OCI-M1 (cell line): ENCODE measurements at regions not wholly inside any gene's neighbourhood (a gene's known extent, or its start where the extent isn't known, plus 50 kb on each side); places are given as distances from the start of the nearest gene placed in this dataset.
A peak's percentile ranks its signal among the peaks of the same experiment; 100 is the strongest.

ENCODE experiments used
- DNase-seq: peaks from one replicate; lab custom pipeline; 2025; lab: John Stamatoyannopoulos, UW

DNA sequence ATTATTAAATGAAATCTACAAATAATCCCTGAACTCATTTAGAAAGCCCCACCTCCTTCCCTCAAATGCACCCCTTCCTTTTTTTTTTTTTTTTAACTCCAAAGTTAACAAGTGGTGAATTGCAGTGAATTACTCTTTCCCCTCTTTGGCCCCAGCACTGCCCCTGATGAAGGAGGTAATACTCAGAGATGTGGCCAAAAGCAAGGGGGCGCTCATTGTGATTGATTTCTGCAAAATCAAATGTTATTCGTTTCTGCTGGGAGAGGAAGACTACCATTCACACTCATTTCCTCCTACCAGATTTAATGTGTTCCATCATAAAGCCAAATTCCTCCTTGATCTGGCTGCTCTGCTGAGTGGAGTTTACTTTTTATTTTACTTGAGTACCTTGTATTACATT lies 259.4 kb downstream of the GPD2 start:
- DNase-seq: no peak

DNA sequence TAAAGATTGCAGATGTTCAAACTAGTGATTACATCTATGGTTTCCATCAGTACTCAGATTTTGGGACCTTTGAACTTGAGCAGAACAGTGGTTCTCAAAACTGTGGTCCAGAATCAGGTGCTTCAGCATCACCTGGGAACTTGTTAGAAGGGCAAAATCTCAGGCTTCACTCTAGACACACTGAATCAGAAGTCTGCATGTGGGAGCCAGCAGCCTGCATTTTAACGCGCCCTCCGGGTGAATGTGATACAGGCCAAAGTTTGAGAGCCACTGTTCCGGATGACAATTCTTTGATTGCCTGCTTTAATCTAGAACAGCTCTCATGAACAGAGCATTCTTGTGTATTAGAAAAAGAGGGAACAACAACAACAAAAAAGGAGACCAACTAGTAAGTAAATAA lies 261.7 kb downstream of the GPD2 start:
- DNase-seq: no peak

DNA sequence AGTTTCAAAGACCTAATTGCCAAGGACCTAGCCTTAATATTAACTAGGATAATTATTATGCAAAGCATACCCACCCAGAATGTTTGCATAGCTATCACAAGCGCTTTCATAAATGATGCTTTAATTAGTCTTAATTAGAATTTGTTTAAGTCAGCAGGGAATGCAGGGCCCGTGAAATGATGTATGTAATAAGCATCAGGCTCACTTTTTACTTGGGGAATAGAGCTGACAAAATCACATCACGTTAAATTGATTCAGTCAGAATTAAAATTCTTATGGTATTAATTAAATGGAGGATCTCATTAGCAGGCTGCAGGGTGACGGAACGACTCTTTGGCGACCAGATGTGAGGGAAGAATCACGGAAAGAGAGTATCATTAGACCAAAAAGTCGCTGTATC lies 264.5 kb downstream of the GPD2 start:
- DNase-seq: no peak

DNA sequence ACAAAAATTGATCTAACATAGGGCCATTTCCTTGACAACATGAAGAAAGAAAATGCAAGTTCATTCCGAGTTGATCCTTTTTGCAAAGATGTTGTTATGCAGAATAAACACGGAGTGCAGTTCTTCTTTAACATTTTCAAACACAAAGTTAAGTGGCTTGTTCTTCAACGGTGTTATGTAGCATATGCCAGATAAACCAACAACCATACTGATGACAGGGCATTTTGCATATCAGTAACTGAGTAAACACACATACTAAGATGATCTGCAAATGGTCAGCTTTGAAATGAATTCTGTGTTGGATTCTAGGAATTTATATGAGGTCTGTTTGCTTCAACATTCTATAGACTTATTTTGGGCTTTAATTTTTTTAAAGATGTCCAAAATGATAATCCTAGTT lies 266.4 kb downstream of the GPD2 start:
- DNase-seq: peak; percentile 92

DNA sequence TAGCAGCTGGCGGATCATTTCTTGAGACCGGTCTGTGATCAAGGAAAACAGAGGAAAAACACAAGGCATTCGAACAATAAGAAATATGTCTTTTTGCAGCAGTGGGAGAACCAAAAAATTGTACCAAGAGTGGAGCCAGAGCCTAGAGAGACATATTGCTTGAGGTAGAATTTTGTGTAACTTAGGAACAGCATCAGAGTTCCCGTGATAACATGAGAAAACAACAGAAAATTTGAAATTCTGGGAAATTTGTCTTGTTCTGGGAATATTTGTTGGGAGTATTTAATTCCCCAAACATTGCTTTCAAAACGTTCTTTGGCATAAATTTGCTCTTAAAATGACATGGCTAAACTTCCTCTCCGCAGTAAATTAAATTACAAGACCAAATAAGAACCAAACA lies 267.5 kb downstream of the GPD2 start:
- no peak for DNase-seq

DNA sequence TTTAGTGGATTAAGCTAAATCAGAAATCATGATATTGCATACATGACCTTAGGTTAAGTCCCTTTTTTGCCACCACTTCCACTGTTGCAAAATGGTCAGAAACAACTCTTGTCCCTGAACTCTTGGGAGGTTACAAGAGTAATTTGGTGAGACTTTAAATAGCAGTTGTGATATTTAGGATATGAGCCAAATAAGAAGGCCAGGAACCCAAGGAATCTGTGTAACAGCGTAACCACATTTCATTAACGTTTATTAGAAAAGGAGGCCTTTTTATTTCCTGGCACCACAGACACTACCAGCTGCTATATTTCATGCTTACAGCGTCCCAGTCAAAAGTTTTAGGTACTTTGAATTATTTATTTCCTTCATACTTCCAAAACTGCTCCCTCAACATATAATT lies 268.0 kb downstream of the GPD2 start:
- no peak for DNase-seq

DNA sequence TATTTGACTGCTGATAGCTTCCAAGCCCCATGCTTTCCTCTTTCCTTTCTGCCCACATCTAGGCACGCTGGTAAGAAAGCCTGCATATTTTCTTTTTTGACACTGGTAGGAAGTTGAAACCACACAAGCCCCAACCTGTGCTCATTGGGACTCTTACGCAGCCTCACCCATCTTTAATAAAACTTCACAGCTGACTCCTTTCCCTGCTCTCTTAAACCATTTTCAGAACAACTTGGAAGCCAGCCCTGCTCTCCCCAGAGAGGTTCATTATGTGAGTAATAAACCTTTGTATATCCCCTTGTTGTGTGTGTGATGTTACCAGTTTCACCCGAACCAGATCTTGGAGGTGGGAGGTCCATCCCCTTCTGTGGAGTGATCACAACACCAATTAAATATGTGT lies 268.4 kb downstream of the GPD2 start:
- DNase-seq: no peak

DNA sequence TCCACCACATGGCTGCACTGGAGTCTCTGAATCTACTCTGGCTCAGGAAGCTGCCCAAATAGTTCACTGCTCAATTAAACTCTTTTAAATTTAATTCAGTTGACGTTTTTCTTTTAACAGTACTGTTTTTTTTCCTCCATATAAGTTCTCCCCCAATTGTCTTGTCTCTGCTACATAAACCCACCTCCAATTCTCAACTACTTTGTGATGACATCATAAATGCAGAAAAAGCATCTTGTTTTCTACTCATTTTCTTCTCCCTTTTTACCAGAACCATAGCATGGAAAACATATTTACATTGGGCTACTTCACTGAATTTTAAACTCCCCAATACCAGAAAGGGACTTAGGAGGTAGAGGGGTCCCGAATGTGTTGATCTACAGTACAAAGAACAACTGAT lies 270.4 kb downstream of the GPD2 start:
- no peak for DNase-seq

DNA sequence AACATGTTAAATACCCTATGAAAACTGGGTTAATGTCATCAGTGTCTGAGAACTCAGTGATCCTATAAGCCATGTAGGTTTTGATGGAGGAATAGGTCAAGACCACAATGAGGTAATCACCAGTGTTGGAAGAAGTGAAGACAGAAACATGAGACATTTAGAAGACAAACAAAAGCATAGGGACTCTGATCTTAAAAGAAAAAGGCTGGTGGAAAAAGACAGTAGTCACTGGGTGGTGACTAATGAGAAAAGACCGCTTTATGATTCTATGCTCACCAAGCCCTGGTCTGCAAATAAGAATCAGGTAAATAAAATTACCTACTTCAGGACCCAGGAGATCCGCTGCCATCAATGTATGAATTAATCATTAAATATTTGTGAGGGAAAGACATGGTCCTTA lies 271.9 kb downstream of the GPD2 start:
- DNase-seq: peak; percentile 17

DNA sequence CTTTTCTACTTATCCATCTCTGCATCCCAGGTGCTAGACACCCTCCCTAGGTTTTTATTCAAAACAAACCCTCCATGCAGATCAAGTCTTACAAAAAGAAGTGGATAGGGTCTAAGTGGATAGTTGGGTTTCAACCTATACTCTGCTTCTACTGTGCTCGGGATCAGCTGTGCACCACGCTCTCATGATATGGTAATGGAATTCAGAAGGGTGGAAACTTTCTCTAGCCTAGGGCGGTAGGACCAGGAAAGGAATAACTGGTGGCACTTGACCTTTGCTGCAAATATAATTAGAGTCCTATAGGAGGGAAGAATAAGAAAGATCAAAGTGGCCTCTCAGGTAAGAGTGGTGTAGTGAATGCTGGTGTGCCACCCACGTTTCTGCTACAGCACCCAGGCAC lies 272.9 kb downstream of the GPD2 start:
- DNase-seq: no peak

DNA sequence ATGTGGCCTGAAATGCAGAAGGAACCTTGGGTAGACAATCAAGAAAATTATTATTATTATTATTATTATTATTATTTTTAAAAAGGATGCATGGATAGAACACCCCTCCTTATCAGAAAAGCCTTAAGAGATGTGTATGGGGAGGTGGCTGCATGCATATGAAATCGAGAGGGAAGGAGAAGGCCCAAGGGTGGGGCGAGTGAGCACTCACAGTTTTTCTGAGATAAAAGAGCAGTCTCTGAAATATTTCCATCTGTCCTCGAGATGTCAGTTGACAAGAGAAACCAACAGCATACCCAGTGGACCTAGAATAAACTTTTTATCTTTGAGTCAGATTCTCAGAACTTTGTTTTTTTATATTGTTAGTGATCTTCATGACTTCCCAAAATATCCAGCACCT lies 282.9 kb downstream of the GPD2 start:
- DNase-seq: peak; percentile 67

DNA sequence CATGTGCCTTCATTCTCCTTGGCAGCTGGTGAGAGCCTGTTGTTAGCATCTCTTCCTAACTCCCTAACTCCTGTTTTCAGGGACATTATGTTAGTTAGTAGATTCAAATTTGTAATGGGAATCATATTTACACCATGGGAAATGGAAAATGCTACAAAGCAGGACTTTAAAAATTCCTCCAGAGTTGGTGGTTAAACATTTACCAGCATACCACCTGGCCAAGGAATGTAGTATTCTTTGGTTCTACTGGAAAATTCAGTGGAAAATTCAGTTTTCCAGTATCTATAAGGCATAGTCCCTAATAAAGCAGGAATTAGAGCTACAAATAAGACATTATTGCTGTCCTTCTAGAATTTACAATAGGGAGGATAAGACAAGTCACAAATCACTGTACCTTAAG lies 291.7 kb downstream of the GPD2 start:
- DNase-seq: no peak

DNA sequence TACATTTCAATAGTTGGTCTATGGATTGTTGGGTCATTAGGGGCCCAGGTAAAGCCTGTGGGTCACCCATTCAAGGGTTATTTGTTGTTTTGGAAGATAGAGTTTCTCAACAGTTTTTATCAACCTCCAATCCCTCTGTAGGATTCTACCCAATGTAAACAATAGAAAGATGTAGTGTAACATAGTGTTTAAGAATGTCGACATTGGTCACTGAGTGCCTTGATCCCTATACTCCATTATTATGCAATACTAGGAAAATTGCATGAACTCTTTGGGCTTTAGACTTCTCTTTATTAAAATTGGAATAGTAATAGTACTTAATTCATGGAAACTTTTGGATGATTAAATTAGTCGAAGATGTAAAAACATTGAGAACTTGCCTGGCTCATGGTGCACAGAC lies 292.1 kb downstream of the GPD2 start:
- no peak for DNase-seq

DNA sequence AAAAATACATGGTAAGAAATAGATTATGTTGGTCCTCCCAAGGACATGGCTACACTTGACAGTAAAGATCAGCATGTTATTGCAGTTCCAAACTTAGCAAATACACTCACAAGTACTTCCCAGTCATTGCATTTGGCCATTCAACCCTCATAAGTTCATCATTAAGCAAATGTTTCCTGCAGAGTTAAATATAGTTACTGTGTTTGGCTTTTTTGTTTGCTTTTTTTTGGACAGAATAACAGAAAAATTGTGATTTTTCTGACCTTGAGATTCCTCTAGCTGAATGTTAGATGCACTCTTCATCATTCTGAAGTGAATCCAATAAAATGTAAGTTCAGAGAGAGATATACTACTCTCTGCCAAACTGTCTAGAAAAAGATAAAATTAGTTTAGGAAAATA lies 295.3 kb downstream of the GPD2 start:
- DNase-seq: no peak

DNA sequence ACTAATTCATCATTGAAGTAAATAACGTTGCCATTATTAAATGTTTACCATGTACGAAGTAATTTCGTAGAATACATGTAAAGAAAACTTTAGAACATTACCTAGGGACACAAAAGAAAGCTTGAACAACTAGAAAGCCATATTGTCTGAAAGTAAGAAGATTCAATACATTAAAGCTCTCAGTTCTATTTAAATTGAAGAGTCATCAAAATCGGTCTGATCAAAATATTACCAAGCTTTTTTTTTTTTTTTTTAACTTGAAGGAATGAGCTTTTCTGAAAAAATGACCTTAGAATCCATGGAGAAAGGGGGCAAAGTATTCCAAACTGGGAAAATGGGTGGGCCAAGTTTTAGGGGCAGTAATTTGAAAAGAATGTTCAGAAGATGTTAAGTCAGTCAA lies 300.8 kb downstream of the GPD2 start:
- DNase-seq: no peak

DNA sequence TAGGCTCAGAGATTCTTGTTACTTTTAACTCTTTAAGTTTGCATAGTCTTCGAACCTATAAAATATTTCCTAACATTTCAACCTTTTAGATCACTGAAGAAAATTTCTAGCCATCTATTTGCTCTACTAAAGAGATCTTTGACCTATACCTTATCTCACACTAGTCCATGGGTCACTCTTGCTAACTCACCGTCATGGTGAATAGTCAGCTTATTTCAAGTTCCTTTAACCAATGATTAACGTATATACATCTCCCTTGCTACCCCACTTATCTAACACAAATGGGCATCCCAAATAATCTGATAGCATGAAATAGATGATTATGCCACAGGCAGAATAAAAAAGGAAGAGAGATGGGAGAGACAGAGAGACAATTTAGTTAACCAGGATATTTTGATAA lies 303.1 kb downstream of the GPD2 start:
- DNase-seq: no peak

DNA sequence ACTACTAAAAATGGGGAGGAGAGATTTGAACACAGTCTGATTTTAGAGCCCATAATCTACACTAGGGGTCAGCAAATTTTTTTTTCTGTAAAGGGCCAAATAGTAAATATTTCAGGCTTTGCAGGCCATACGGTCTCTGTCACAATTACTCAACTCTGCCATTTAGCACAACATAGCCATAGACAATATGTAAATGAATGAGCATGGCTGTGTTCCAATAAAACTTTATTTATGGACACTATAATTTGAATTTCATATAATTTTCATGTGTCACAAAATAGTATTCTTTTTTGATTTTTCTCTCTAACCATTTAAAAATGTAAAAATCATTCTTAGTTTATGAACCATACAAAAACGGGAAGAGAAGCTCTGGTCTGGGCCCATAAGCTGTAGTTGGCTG lies 309.4 kb downstream of the GPD2 start:
- DNase-seq: peak; percentile 12

DNA sequence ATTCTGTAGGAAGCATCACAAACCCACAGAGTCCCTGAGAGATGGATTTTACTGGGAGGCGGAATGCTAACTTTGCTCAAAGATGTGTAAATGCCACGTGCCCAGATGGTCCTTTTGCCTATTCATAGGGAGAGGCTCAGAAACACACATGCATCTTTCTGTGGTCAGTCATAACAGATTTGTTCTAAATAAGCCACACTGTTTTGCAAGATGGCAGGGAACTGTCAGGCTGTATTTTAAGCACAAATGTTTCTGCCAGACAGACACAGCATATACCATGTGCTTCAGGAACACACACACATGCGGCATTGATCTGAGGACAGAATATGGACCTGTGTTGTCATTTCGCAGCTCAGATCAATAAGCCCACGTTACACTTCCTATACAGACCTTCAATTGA lies 312.0 kb downstream of the GPD2 start:
- DNase-seq: no peak

DNA sequence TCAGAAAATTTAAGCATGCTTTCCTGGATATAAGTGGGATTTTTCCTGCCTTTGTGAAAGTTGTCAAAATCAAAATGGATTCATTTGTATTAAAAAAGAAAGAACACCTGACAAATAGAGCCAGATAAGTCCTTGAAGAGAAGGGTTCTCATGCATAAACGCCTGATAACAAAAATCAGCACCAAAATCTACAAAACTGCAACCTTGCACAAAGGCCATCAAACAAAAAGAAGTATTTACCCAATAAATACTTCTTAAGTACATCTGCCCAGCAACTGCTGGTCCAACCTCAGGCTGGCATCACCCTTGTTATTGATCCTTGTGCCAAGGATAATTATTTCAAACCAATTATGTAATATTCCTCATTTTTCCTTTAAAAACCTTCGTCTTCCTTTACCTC lies 315.9 kb downstream of the GPD2 start:
- no peak for DNase-seq

DNA sequence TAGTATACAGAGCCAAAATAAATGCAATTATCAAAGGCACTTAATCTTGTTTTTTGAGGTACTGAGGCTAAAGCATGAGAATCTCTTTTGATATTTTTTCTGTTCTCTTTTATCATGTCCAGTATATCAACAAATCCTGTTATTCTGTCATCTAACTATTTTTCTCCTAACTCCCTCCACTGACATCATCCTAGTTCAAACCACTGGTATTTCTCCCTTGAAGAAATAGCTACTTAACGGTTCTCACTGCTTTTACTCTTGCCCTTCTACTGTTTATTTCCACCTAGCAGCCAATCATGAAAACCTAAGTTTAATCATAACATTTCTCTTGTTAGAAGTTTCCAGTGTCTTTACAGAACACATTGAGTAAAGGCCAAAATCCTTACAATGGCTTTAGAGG lies 317.6 kb downstream of the GPD2 start:
- no peak for DNase-seq

DNA sequence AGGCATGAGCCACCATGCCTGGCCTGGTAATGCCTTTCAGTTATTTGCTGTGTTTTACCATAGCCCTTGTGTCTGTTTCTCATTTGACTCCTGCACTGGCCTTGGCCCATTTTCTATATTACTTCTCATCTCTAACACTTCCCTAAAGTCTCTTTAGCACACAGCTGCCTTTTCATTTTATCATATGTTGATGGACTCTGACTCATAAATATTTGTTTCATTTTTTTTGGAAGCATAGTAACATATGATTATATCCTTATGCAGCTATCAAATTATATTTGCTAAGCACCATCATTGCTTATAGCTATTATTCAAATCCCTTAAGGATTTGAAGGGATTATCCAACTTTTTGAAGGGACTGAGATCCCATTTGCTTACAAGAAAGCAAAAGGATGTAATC lies 320.3 kb downstream of the GPD2 start:
- DNase-seq: no peak

DNA sequence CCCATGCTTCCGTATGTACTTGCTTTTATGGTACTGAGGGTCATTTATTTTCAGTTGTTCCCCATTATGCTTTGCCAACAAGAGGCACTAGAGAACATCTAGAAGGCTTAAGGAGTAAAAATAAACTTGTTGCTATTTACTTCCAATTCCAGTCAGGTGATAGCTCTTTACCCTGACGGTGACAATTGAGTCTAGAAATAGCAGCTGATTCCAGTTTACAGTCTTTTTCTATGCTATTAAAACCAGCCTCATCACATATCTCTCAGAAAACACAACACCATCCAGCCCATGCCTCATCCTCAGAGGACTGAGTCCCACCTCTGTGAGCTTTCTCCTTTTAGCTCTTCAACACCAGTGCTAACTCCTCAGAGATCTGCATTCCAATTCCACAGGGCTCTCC lies 327.0 kb downstream of the GPD2 start:
- no peak for DNase-seq

DNA sequence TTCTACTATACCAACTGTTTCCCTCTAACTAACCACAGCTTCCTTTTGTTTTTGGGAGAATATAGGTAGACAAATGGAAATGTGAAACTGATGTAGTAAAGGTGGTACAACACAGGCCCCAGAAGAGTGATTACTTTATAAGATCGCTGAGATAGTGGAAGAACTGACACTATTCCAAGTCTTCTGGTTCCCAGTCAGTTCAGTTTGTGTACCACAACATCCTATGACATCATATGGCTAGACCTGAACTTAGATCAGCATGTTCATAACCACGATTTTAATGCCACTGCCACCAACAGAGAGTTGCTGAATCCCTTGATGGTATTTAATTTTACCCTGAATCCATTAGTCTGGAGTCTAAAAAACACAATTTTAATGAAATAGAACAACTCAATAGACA lies 328.9 kb downstream of the GPD2 start:
- DNase-seq: peak; percentile 85

DNA sequence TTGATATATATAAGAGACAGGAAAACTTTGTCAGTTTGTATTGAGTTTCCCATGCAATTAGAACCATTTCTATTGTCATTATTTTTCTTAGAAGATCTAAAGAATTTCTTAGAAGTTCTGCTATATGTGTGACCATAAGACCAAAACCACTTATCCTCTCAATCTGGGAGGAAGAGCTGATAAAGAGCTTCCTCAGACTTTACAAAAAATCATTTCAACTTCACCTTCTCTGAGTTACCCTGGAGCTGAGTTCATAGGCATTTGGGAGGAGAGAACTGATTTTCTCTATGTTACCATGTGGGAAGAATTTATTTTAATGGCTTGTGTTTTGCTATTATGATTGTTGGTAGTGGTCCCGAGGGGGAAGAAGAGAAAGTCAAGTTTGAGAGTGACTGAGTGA lies 329.3 kb downstream of the GPD2 start:
- peak; percentile 86 for DNase-seq

DNA sequence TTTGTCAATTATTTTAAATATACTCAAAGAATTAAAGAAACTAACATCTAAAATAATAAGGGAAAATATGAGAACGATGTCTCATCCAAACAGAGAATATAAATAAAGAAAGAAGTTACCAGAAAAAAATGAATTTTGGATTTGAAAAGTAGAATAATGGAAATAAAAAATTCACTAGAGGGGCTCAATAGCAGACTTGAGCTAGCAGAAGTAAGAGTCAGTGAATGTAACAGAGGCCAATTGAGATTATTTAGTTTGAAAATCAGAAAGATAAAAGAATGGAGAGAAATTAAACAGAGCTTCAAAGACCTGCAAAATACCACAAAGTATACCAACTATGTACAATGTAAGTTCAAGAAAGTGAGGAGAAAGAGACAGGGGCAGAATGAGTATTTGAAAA lies 333.6 kb downstream of the GPD2 start:
- no peak for DNase-seq
